Tibial nerve (tissue), 4 donors: ENCODE measurements at regions not wholly inside any gene's neighbourhood (a gene's known extent, or its start where the extent isn't known, plus 50 kb on each side); places are given as distances from the start of the nearest gene placed in this dataset.

ENCODE experiments used
- DNase-seq, 2 donors: peaks; one replicate each; pipeline ENCODE4 v3.0.0-alpha.2; 2019; ENCODE audit warnings: low spot score in 2 of 2
- H3K27ac ChIP-seq, 4 donors: fragments of 200-600 bp; sonication (generic) in 3 of 4; one replicate each; pipeline ENCODE4 v1.5.1; 2017 to 2019; ENCODE audit warnings: mild to moderate bottlenecking in 1 of 4
- H3K27me3 ChIP-seq, 2 donors: fragments of 200-600 bp; sonication (generic) in 1 of 2; one replicate each; pipeline versions ENCODE4 v1.5.1 to v1.6.0; 2017 to 2019
- H3K36me3 ChIP-seq, 3 donors: fragments of 200-600 bp; sonication (generic); one replicate each; pipeline ENCODE4 v1.5.1; 2018 to 2019
- H3K4me1 ChIP-seq, 4 donors: fragments of 200-600 bp; sonication (generic) in 3 of 4; one replicate each; pipeline ENCODE4 v1.5.1; 2017 to 2019
- H3K4me3 ChIP-seq, 4 donors: fragments of 200-600 bp; sonication (generic) in 3 of 4; one replicate each; pipeline ENCODE4 v1.5.1; 2017 to 2019; ENCODE audit warnings: mild to moderate bottlenecking in 1 of 4, moderate library complexity in 1 of 4
- H3K9me3 ChIP-seq, 4 donors: fragments of 200-600 bp; sonication (generic) in 3 of 4; one replicate each; pipeline ENCODE4 v1.5.1; 2017 to 2019
- EP300 ChIP-seq, 2 donors: sonication (generic); formaldehyde crosslinking; IDR thresholded peaks; one replicate each; pipeline ENCODE4 v1.6.1; 2017; ENCODE audit warnings: antibody characterized with exemption in 2 of 2, mild to moderate bottlenecking in 1 of 2
- POLR2A ChIP-seq, 2 donors: fragments of 450-650 bp; IDR thresholded peaks; one replicate each; pipeline ENCODE4 v1.6.1; 2017; ENCODE audit warnings: antibody characterized with exemption in 2 of 2, mild to moderate bottlenecking in 2 of 2, moderate library complexity in 2 of 2
- WGBS, 2 donors: methylation state at CpG; one replicate each; pipeline ENCODE4 v1.1.5; 2018; 5-methylcytosine and 5-hydroxymethylcytosine counted together
- TF ChIP-seq, protein P1 (sequence below), 5 experiments: fragments of 200-600 bp in 3 of 5; fragments of 450-650 bp in 2 of 5; sonication (generic) in 3 of 5; IDR thresholded peaks; one replicate each; pipeline ENCODE4 v1.5.1; 2016 to 2019; ENCODE audit warnings: antibody characterized with exemption in 5 of 5, mild to moderate bottlenecking in 3 of 5, moderate library complexity in 2 of 5

DNA sequence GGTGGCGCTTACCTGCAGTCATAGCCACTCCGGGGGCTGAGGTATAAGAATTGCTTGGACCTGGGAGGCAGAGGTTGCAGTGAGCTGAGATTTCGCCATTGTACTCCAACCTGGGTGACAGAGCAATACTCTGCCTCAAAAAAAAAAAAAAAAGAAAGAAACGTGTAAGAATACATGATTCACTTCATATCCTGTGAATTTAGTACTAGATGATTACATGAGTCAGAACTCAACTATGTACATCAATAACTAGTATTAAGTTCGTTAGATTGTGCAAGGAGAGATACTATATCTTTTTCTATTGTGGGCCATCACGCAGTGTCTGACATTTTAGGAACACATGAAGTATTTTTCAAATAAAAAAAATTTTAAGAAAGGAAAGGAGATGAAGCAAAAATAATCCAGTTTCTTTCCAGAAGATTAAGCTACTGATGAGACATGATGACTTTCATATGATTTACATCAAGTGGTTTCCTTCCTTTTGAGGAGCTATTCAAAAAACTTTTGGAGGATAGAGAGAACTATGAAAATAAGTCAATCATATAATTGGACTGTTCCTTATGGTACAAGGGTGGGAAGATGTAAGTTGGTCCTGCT lies 64.7 kb upstream of the EXOC1L start:
- DNase-seq = no peak
- no peaks in the 10 kb centered on the region for H3K36me3 ChIP-seq
- H3K4me1 ChIP-seq = no peaks in the 10 kb centered on the region
- H3K9me3 ChIP-seq = no peaks in the 10 kb centered on the region
- WGBS, 2 donors = 80% methylated on average over 6 of the region's 6 CpGs
- TF ChIP-seq POLR2A (IDR thresholded peaks at IDR 0.05) (no peak), EP300 (IDR thresholded peaks at IDR 0.05) (no peak)
- TF ChIP-seq, protein P1, sequence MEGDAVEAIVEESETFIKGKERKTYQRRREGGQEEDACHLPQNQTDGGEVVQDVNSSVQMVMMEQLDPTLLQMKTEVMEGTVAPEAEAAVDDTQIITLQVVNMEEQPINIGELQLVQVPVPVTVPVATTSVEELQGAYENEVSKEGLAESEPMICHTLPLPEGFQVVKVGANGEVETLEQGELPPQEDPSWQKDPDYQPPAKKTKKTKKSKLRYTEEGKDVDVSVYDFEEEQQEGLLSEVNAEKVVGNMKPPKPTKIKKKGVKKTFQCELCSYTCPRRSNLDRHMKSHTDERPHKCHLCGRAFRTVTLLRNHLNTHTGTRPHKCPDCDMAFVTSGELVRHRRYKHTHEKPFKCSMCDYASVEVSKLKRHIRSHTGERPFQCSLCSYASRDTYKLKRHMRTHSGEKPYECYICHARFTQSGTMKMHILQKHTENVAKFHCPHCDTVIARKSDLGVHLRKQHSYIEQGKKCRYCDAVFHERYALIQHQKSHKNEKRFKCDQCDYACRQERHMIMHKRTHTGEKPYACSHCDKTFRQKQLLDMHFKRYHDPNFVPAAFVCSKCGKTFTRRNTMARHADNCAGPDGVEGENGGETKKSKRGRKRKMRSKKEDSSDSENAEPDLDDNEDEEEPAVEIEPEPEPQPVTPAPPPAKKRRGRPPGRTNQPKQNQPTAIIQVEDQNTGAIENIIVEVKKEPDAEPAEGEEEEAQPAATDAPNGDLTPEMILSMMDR (IDR thresholded peaks at IDR 0.05) = no peak
- H3K4me3 ChIP-seq = no peak overlapping the region
- no peak overlapping the region for H3K27ac ChIP-seq
- H3K27me3 ChIP-seq = no peaks in the 10 kb centered on the region

DNA sequence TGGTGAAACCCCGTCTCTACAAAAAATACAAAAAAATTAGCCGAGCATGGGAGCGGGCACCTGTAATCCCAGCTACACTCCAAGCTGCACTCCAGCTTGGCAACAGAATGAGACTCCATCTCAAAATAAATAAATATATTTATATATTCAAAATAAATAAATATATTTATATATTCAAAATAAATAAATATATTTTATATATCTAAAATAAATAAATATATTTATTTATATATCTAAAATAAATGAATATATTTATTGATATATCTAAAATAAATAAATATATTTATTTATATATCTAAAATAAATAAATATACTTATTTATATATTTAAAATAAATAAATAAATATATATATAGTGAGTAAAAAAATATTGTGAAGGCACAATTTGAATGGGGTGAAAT lies 63.4 kb upstream of the EXOC1L start:
- TF ChIP-seq EP300 (IDR thresholded peaks at IDR 0.05) = no peak
- no peak for TF ChIP-seq POLR2A (IDR thresholded peaks at IDR 0.05)
- TF ChIP-seq, protein P1 (IDR thresholded peaks at IDR 0.05) = no peak
- Histone ChIP-seq H3K36me3 (no peaks in the 10 kb centered on the region), H3K9me3 (no peaks in the 10 kb centered on the region), H3K27me3 (no peaks in the 10 kb centered on the region), H3K4me3 (no peak overlapping the region), H3K27ac (no peak overlapping the region), H3K4me1 (no peaks in the 10 kb centered on the region)
- 97 to 98% methylated on average over 3 of the region's 3 CpGs for WGBS, 2 donors
- no peak for DNase-seq

DNA sequence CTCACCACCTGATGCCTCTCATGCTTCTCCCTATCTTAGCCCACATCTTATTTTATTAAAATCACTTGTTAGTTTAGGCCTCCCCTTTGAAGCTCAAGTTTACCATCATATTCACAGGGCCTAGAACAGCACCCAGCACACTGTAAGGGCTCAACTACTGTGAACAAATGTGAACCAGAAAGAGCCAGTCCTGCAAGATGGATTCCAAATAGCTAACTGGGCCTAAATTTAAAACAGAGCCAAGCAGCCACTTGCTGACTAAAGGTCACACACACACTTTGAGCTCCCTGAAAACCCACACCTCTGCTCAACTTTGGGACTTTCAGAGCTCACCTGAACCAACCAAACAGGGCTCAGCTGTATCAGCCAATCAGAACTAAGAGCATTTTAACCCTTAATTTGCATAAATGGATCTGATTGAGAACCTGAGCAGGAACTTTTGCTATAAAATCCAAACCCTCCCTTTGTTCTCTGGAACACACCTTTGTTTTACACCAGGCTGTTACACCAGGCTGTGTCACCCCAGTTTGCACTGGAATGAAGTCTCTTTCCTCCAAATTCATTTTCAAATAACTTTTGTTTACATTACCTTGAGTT lies 62.1 kb upstream of the EXOC1L start:
- Histone ChIP-seq H3K4me3 (no peak overlapping the region), H3K27me3 (no peaks in the 10 kb centered on the region), H3K9me3 (no peaks in the 10 kb centered on the region), H3K4me1 (no peaks in the 10 kb centered on the region), H3K36me3 (no peaks in the 10 kb centered on the region), H3K27ac (no peak overlapping the region)
- TF ChIP-seq, protein P1 (IDR thresholded peaks at IDR 0.05) = no peak
- TF ChIP-seq EP300 (IDR thresholded peaks at IDR 0.05) = no peak
- no peak for TF ChIP-seq POLR2A (IDR thresholded peaks at IDR 0.05)
- no peak for DNase-seq

DNA sequence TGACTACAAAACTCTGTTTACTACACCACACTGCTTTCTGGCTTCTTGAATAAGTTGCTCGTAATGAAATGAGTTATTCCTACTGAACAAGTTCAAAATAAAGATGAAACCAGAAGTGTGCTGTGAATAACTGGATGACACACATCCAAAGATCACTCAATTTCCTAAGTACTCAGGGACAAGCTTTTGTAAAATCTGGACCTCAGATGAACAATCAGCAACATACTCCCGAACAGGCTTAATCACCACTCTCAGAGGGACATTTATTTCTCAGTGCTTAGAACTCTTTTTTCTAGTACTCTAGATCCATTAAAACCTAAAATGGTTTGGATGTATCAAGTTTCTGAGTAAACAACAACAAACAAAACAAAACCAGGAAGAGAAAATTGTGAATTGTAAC lies 61.5 kb upstream of the EXOC1L start:
- Histone ChIP-seq H3K36me3 (no peaks in the 10 kb centered on the region), H3K27me3 (no peaks in the 10 kb centered on the region), H3K27ac (no peak overlapping the region), H3K9me3 (no peaks in the 10 kb centered on the region), H3K4me3 (no peak overlapping the region), H3K4me1 (no peaks in the 10 kb centered on the region)
- no peak for DNase-seq
- 61 to 66% methylated on average over 2 of the region's 2 CpGs for WGBS, 2 donors
- TF ChIP-seq, protein P1 (IDR thresholded peaks at IDR 0.05) = no peak
- TF ChIP-seq POLR2A (IDR thresholded peaks at IDR 0.05) = no peak
- no peak for TF ChIP-seq EP300 (IDR thresholded peaks at IDR 0.05)

DNA sequence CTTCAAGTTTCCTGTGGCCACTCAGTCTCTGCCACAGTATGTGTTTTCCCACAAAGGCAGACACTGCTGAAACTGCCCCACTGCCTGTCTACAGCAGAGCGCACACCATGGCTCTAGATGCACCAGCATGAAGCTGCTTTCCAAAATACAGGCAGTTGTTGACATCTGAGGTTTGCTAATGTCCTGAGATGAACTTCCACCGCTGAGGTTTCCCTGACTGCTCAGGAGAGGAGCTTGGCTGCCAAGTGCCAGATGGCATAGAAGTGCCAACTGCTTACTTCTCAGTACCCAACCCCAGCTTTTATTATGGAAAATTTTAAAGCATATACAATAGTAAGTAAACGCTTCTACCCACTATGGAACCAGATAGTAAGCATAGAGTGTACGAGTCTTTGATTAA lies 61.0 kb upstream of the EXOC1L start:
- no peaks in the 10 kb centered on the region for H3K4me1 ChIP-seq
- no peak overlapping the region for H3K4me3 ChIP-seq
- no peaks in the 10 kb centered on the region for H3K27me3 ChIP-seq
- no peak overlapping the region for H3K27ac ChIP-seq
- no peaks in the 10 kb centered on the region for H3K9me3 ChIP-seq
- TF ChIP-seq EP300 (IDR thresholded peaks at IDR 0.05) (no peak), POLR2A (IDR thresholded peaks at IDR 0.05) (no peak)
- TF ChIP-seq, protein P1 (IDR thresholded peaks at IDR 0.05) = no peak
- no peaks in the 10 kb centered on the region for H3K36me3 ChIP-seq
- WGBS, 2 donors = 80 to 86% methylated on average over 4 of the region's 4 CpGs
- DNase-seq = no peak
